Fibroblast of upper back skin (primary cell): ENCODE measurements at regions not wholly inside any gene's neighbourhood (a gene's known extent, or its start where the extent isn't known, plus 50 kb on each side); places are given as distances from the start of the nearest gene placed in this dataset.
A peak's percentile ranks its signal among the peaks of the same experiment; 100 is the strongest.

Source experiments
- DNase-seq: peaks from one replicate; pipeline ENCODE4 v3.0.0-alpha.2; 2013

DNA sequence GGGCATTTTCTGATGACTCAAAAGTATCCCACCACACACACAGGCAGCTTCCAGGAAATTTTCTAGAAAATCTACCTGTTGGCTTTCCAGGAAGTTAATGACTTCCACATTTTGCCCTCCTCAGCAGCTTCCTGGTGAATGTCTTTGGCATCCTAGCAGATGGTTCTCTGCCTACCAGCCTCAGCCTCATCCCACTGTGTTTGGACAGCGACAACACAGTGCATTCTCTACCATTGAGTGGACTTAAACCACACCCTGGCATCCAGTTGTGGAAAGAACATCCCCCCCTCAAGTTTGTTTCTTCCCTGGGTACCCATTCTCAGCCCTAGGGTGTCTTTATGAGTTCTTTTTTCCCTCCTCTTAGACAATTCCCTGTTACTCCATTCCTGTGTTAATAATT lies 50.8 kb upstream of the GADL1 start:
- DNase-seq, result no peak

DNA sequence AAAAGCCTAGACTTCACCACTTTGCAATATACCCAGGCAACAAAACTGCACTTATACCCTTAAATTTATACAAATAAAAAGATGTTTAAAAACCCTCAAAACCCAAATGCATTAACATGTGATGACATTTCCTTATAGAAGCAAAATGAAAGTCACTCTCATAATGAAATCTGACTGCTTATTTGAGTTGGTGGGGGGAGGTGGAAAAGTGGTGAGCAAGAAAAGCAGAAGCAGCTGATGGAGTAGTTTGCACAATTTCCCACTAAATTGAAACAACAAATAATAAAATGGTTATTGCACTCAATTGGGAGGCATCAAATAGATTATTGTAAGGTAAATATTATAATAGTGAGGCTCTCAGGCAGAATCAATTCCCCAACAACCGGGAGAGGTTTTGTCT lies 54.0 kb upstream of the GADL1 start:
- no peak for DNase-seq

DNA sequence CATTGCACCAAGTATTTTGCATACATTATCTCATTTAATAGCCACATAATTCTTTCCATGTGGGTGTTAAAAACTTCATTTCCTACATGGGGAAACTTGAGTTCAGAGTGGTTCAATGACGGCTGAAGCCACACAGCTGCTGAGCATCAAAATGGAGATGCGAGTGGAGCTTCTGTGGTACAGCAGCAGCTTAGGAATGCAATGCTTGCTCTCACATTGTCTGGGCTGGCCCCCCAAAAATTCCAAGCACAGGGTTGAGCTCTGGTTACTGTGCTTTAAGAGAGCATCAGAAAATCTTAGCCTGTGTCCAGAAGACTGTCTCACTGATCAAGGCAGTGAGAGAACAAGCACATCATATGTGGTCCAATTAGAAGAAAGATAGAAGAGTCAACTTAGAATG lies 57.4 kb upstream of the GADL1 start:
- DNase-seq, result peak; percentile 62

DNA sequence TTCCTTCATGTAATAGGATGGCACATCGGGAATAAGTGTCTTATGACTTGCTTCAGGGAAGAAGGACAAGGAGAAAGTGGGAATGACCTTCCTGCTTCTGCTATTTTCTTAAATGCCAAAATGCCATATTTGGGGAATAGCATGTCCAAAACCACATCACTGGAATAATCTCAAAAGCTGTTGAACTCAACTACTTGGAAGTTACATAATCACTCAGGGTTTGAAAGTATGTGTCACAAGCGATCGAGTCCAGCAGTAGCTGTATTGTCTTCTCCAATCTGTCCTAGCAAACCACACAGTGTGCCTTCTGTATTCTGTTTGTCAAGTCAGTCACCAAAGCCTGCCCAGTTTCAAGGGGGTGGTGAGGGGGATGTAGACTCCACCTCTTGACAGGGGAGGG lies 58.3 kb upstream of the GADL1 start:
- DNase-seq, result peak; percentile 56

DNA sequence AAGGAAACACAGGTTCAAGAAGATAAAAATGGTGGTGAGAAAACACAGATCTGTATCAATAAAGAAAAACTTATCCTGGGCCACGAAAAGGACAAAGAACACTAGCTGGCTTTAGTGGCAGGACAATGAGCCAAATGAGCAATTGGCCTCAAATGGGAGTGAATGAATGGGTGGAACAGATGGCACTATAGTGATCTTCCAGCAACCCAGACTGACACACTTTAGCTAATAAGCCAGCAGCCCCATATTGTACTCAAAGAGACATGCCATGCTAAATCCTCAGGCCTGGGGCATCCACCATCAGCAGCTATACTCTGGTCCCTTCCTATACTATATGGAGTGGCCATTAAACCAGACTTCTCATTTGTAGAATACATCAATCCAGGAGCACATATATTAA lies 60.0 kb upstream of the GADL1 start:
- no peak for DNase-seq

DNA sequence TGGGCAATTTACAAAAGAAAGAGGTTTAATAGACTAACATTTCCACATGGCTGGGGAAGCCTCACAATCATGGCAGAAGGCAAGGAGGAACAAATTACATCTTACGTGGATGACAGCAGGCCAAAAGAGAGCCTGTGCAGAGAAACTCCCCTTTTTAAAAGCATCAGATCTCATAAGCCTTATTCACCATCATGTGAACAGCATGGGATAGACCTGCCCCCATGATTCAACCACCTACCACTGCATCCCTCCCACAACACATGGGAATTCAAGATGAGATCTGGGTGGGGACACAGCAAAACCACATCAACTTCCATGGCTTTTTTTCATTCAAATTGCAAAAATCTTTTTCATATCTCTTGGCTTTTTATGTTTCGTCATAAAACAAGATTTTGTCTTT lies 67.6 kb upstream of the GADL1 start:
- DNase-seq, result no peak

DNA sequence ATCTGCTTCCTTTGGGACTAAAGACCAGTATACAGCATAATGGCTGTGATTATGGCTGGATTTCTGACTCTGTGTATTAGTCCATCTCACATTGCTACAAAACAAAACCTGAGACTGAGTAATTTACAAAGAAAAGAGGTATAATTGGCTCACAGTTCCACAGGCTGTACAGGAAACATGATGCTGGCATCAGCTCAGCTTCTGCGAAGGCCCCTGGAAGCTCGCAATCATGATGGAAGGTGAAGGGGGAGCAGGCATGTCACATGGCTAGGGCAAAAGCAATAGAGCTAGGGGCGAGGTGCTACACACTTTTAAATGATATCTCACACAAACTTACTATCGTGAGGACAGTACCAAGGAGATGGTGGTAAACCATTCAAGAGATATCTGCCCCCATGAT lies 68.0 kb upstream of the GADL1 start:
- DNase-seq, result no peak

DNA sequence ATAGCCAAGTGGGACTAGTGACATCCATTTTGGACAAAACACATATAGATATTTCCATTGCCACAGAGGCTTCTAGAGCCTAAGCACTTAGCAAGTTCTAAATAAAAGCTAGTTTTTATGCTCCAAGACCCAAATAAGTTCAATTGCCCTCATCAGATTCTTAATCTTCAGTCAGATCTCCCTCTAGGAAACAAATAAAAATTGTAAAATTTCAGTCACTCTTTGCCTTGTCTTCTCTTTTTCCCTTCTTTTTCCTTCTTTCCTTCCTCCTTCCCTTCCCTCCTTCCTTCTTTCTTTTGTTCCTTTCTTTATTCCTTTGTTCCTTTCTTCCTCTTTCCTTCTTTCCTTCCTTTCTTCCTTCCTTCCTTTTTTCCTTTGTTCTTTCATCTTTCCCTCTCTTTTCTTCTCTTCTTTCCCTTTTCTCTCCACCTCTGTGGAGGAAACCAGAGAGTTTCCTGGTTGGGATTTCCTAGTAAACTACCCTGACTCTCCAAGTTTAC lies 68.8 kb upstream of the GADL1 start:
- no peak for DNase-seq

DNA sequence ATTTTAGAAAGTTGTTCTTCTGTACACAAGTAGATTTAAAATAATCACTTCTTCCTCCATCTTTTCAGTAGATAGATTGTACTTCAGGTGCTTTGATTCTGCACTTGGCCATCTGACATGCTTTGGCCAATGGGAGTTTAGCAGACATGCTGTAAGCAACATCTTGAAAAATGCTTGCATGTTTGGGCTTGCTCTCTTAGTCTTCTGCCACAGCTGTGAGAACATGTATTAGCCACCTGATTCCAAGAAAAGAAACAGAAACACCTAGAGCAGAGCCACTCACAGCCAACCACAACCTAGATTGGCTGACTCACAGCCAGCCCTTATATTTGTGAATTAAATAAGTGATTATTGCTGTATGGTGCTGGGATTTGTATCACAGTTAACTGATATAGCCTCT lies 70.2 kb upstream of the GADL1 start:
- DNase-seq, result no peak

DNA sequence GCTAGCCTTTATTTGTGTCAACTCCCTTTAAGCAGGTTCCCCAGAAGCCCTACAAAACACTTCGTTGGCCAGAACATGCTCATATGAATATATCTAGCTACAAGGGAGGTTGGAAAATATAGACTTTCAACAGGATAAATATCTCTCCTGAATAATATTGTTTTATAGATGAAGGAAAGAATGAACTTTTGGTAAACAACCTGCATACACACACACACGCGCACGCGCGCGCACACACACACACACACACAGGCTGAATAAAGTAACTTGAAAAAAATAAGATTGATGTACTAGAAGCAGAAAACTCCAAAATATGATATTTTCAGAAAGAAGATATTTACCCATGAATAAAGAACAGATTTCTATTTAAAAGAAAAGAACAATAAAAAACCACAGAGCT lies 72.4 kb upstream of the GADL1 start:
- no peak for DNase-seq

DNA sequence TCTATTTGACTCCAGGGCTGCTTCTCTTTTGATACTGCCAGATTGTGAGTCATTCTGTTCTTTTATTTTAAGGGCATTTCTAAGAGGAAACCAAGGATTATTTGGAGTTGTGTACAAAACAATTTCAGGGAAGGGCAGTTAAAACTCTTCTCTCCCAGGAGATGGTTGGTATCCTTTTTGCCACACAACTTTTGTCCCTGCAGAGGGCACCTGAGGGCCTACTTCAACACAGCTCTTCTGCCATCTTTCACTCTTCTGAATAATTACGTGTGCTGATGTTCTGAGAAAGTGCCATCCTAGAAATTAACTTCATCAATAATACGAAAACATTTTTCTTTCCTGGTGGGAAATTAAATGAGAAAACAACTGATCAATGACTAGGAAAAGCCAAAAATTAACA lies 75.7 kb upstream of the GADL1 start:
- no peak for DNase-seq

DNA sequence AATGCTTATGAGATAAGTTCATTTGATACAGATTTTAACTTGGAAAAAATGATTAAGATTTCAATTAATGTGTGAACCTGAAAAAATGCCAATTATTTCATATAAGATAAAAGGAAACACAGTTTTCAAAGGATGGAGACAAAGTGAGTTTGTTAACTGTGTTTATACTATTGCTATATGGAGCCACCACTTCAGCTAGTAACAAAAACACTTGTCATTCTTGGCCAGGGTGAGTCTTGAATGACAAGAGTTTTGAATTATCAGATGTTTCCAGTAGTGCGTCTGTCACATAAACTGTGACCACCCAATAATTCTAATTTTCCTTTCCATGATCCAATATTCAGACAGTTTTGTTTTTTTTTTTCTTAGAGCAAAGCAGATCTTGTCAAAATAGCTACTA lies 78.0 kb upstream of the GADL1 start:
- DNase-seq, result no peak

DNA sequence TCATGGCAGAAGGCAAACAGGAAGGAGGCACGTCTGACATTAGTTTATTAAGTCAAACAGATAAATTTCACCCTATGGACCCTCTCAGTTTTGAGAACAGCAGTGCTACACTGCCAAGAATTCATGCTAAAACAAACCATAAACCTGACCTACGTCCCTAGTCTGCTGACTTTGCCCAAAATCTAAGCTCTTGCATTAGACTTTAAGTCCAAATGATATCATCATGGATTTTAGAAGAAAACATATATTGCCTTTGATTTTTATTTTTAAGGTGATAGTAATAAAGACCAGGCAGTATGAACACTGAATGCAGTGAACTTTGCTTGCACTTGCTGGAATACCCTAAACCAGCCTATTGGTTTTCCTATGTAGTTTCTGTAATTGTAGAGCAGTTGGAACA lies 79.6 kb upstream of the GADL1 start:
- DNase-seq, result no peak

DNA sequence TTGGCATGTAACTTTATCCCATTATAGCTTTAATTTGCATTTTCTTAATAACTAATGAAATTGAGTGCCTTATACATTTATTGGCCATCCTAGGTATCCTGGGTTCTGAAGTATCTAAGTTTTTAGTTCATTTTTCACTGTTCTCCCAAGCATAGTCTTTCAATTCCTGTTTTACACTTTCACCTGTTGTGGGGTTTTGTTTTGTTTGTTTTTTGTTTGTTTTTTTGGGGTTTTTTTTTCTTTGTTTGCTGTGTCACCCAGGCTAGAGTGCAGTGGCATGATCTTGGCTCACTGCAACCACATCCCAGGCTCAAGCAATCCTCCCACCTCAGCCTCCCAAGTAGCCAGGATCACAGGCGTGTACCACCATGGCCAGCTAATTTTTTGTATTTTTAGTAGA lies 83.1 kb upstream of the GADL1 start:
- DNase-seq, result no peak

DNA sequence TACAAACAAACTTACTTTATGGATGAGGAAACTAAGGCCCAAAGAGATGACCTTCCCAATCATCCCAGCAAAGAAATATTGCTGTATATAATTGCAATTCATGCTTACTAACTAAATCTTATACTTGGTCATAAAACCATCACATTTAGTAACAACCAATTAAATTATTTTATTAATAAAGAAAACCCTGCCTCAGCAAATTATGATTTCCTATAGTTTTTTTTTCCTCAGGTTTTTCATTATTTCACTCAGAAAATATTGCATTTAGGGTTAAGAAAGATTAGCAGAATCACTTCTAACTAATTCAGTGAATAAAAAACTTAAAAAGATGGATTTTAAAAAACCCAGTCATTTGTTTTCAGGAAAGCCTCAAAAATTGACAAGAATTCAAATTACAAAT lies 86.5 kb upstream of the GADL1 start:
- no peak for DNase-seq

DNA sequence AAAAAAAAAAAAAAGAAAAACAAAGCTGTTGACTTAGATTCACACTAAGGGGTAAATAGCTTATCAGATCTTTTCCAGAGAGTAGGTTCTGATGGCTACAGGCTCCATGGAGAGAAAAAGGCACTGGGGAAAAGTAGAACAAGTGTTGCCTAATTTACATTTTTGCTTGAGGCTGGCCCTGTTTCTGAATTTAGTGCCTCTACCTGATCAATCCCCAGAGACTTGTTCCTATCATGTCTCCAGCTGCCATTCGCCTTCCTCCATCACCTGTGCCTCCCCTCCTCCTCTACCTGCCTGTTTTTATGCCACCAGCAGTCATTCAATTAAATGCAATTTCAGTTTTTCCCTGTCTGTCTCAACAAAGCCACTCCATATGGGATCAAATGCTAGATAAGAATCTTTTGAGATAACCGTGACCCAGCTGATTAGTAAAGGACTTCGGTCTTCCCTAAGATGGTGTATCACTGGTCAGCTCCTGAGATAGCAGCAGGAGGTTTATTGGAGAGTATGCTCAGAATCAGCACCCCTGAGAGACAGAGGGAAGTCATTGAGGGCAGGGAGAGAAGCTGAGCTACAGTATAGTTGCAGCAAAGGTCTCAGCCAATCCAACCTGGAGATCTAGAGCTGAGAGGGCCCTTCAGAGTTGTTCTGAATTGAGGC lies 88.1 kb upstream of the GADL1 start:
- no peak for DNase-seq

DNA sequence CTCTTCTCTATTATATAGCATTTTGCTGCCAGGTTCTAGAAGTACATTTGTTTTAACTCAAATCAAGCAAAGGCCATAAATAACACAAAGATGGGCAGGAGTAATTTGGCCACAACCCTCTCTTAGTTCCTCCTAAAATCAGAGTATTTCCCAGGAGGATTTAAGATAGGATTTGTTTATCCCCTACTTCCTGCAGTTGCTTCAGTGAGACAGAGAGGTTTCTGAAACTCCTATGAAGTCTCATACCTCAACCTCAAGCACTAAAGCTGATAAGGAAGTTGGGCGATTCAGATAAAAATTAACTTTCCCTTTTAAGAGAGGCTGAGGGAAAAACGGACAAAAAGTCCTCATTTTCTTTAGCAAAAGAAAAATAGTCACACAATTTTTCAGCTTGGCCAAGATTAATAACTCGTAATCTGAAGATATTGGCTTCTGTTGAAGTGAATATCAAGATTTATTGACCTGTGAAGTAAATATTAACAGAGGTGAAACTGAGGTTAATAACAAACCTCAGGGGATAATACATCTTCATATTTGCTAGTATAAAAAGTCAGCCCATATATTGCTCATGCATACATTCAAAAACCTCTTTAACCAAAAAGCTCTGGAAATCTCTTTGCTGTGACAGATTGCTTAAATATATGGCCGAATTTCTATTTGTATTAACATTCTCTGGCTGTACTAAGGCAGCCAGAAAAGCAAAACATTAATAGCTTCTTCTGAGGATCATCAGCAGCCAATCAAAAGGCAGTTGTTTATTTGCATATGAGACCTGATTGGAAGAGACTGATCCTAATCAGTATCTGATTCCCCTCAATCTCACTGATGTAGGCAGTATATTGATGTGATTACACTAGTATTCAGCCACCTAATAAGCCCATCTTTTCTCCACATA lies 90.6 kb upstream of the GADL1 start:
- DNase-seq, result peak; percentile 65

DNA sequence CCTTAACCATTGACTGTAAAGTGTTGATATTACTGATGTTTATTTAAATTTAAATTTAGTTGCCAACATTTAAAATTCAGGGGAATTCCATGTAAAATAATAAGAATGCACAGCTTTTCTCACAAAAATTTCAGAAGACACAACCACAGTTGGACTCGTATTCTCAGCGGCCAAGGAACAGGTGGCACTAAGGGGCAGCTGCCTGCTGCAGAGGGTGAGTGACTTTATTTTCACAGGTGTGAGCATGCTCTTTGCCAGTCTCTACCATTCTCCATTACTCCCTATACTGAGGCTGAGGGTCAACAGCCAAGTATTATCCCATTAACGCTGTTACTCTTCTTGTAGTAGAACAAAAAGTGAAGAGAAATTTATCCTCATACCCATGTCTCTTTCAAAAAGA lies 92.1 kb upstream of the GADL1 start:
- no peak for DNase-seq

DNA sequence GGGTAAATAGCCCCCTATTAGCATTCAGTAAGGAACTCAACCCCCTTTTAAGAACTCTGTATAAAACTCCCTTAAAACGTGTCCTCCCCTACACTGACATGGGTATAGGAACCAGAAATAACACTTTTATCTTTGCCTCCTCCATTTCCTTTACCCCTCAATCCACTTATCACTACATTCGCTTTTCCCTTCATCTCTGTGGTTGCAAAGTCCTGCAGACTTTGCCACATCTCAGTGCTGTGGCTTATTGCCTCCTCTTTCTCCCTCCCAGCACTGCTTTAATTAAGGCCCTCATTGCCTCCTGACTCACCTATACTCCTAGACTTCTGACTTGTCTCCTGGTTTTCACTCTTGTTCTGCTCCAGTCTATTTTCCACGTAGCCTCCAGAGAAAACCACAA lies 94.3 kb upstream of the GADL1 start:
- peak; percentile 5 for DNase-seq

DNA sequence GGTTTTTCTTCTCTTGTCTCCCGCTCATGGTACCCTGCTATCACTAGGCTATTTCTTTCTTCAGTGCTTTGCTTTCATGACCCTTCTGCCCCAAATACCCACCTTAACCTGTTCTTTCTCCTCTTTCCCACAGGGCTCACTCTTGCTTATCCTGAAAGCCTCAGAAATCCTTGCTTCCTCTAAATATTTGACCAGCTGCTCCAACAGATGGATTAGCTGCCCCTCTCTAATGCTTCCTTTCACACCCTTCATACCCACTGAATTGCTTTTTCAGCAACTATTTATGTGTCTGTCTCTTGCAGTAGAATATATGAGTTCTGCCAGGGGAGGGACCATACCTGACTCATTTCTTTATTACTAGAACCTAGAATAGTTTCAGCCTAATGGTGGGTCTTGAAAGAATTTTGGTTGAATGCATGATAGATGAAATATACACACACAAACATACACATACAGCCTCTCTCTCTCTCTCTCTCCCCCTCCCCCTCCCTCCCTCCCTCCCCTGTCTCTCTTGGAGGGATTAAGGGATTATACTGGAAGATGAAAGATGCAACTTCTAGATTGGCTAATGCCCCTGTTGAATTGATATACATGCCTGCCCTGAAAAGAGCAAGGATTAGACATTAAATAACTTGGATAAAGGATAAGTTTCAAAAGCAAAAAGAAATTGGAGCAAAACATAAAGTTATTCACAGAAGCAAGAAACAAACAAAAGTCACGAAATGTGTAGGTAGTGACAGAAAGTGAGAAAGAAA lies 95.0 kb upstream of the GADL1 start:
- no peak for DNase-seq

DNA sequence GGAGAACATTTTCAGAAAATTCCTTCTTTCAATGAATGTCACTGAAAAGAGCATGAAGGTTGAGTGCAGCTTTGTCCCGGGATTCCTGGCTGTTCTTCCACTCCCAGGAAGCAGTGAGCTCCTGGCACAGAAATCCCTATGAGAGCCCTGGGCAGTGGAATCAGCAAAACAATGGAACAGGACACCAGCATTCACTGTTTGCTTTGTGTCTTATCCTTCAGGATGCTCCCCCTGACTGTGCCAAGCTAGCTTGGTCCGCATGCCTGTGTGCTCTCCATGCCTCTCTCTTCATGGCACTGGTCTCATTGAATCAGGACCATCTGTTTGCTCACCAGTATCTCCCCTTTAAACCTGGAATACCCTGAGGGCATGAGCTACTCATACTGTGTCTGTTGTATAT lies 102.0 kb upstream of the GADL1 start:
- no peak for DNase-seq

DNA sequence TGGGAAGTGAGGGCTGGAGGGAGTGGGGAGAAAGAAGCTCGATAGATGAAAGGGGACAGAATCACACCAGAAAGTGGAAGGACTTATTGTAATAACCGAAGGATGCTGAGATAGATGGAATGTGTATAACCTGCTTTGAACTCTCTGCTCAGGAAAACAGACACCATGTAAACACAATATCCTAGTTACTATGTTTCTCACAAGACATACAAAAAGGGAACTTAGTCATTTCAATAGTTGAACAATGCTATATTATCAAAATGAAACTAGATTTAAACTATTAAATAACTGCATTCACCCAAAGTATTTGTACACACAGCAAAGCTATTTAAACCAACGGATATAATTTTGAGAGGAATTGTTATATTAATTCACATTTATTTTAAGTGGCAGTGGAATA lies 108.3 kb upstream of the GADL1 start:
- no peak for DNase-seq

DNA sequence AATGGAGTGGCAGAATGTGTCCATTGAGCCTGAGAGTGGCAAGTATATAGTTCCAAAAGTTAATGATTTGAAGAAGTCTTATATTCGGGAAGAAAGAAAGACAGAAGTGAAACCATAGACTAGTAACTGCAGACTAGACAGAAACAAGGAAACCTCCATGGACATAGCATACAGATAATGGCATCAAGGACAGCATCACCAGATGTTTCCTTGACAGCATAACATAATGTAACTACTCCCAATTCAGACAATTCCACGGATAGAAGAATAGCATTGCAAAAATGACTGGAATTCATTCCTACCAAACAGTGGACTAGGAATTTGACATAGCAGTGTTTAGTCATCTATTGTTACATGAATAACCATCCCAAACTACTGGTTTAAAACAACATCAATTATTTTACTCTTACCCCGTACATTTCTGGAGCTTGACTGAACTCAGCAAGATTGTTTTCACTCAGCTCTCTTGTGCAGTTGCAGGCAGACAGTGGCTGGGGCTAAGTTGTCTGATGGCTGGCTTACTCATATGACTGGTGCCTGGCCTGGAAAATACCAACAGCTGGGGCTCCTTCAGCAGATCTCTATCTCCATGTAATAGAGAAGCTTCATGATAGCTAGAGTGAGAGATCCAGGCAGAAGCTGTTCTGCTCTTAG lies 109.7 kb upstream of the GADL1 start:
- DNase-seq, result peak; percentile 97
